H9 (cell line): ENCODE measurements at regions not wholly inside any gene's neighbourhood (a gene's known extent, or its start where the extent isn't known, plus 50 kb on each side); places are given as distances from the start of the nearest gene placed in this dataset.

Source experiments
- DNase-seq: peaks from one replicate; pipeline ENCODE4 v3.0.0-alpha.2; 2017
- H2AFZ ChIP-seq: one replicate; pipeline ENCODE4 v1.6.1; 2013; ENCODE audit warnings: mild to moderate bottlenecking, low read length, control low read depth, moderate library complexity
- H2AK5ac ChIP-seq: 2 replicates; pipeline ENCODE4 v1.6.1; 2013; ENCODE audit warnings: low read length, control low read depth, mixed read lengths; ENCODE audit not compliant: insufficient read length
- H2BK120ac ChIP-seq: one replicate; pipeline ENCODE4 v1.6.1; 2013; ENCODE audit warnings: low read depth, mild to moderate bottlenecking, low read length, control low read depth, inconsistent platforms; ENCODE audit not compliant: poor library complexity, severe bottlenecking
- H2BK12ac ChIP-seq: 2 replicates; pipeline ENCODE4 v1.6.1; 2013; ENCODE audit warnings: low read length, control low read depth, mixed read lengths, low read depth; ENCODE audit not compliant: insufficient read length
- H2BK15ac ChIP-seq: 2 replicates; pipeline ENCODE4 v1.6.1; 2013; ENCODE audit warnings: low read depth, low read length, control low read depth
- H2BK20ac ChIP-seq: one replicate; pipeline ENCODE4 v1.6.1; 2013; ENCODE audit warnings: low read depth, mild to moderate bottlenecking, low read length, control low read depth, inconsistent platforms; ENCODE audit not compliant: poor library complexity, severe bottlenecking
- H2BK5ac ChIP-seq: 2 replicates; pipeline ENCODE4 v1.6.1; 2013; ENCODE audit warnings: low read length, control low read depth, mixed read lengths; ENCODE audit not compliant: insufficient read length
- H3K14ac ChIP-seq: 2 replicates; pipeline ENCODE4 v1.6.1; 2013; ENCODE audit warnings: low read length, control low read depth; ENCODE audit not compliant: insufficient read depth
- H3K18ac ChIP-seq: 2 replicates; pipeline ENCODE4 v1.6.1; 2013; ENCODE audit warnings: low read depth, mild to moderate bottlenecking, mixed read lengths, low read length, control low read depth; ENCODE audit not compliant: insufficient read length
- H3K23ac ChIP-seq: 2 replicates; pipeline ENCODE4 v1.6.1; 2013; ENCODE audit warnings: low read length, control low read depth, mixed read lengths, low read depth; ENCODE audit not compliant: insufficient read length
- H3K23me2 ChIP-seq: 2 replicates; pipeline ENCODE4 v1.6.1; 2013; ENCODE audit warnings: low read depth, mild to moderate bottlenecking, mixed read lengths, low read length, control low read depth; ENCODE audit not compliant: insufficient read length, poor library complexity, severe bottlenecking
- H3K27ac ChIP-seq: 2 replicates; pipeline ENCODE4 v1.5.1; 2013; ENCODE audit warnings: low read length, control low read depth, mixed read lengths, low read depth; ENCODE audit not compliant: insufficient read length
- H3K27me3 ChIP-seq: 2 replicates; pipeline ENCODE4 v1.6.1; 2013; ENCODE audit warnings: low read length, control low read depth, inconsistent platforms; ENCODE audit not compliant: insufficient read depth
- H3K4ac ChIP-seq: 2 replicates; pipeline ENCODE4 v1.6.1; 2013; ENCODE audit warnings: low read depth, mild to moderate bottlenecking, control low read depth, inconsistent platforms, low read length, moderate library complexity
- H3K4me1 ChIP-seq: 2 replicates; pipeline ENCODE4 v1.6.1; 2013; ENCODE audit warnings: low read length, control low read depth, inconsistent platforms; ENCODE audit not compliant: insufficient read depth
- H3K4me2 ChIP-seq: 2 replicates; pipeline ENCODE4 v1.6.1; 2013; ENCODE audit warnings: low read length, control low read depth, mixed read lengths; ENCODE audit not compliant: insufficient read length, insufficient read depth
- H3K56ac ChIP-seq: 2 replicates; pipeline ENCODE4 v1.6.1; 2013; ENCODE audit warnings: low read depth, mild to moderate bottlenecking, mixed read lengths, low read length, control low read depth; ENCODE audit not compliant: insufficient read length
- H3K79me1 ChIP-seq: 2 replicates; pipeline ENCODE4 v1.6.1; 2013; ENCODE audit warnings: low read depth, mild to moderate bottlenecking, moderate library complexity, low read length, control low read depth, inconsistent platforms; ENCODE audit not compliant: insufficient read depth, poor library complexity, severe bottlenecking
- H3K79me2 ChIP-seq: 2 replicates; pipeline ENCODE4 v1.6.1; 2013; ENCODE audit warnings: low read length, control low read depth, inconsistent platforms; ENCODE audit not compliant: insufficient read depth
- H3K9ac ChIP-seq: 2 replicates; pipeline ENCODE4 v1.6.1; 2013; ENCODE audit warnings: low read length, control low read depth, mixed read lengths; ENCODE audit not compliant: insufficient read length; ENCODE audit errors: extremely low read depth
- H3K9me3 ChIP-seq: one replicate; pipeline ENCODE4 v1.6.1; 2013; ENCODE audit warnings: low read depth, low read length, inconsistent platforms; ENCODE audit not compliant: control insufficient read depth
- H3T11ph ChIP-seq: one replicate; pipeline ENCODE4 v1.6.1; 2013; ENCODE audit warnings: mild to moderate bottlenecking, low read length, control low read depth, inconsistent platforms
- H4K20me1 ChIP-seq: one replicate; pipeline ENCODE4 v1.6.1; 2013; ENCODE audit not compliant: control insufficient read depth, insufficient read length, insufficient read depth
- H4K5ac ChIP-seq: 2 replicates; pipeline ENCODE4 v1.6.1; 2013; ENCODE audit warnings: low read depth, mild to moderate bottlenecking, mixed read lengths, low read length, control low read depth; ENCODE audit not compliant: insufficient read length
- H4K8ac ChIP-seq: replicated peaks from 2 replicates; pipeline ENCODE4 v1.6.1; 2013; ENCODE audit warnings: low read length, control low read depth, mixed read lengths, low read depth; ENCODE audit not compliant: insufficient read length
- H4K91ac ChIP-seq: 2 replicates; pipeline ENCODE4 v1.6.1; 2013; ENCODE audit warnings: low read depth, mild to moderate bottlenecking, moderate library complexity, mixed read lengths, low read length, control low read depth; ENCODE audit not compliant: insufficient read length
- H3K27ac Mint-ChIP-seq, 3 experiments: 2 replicates in 2 of 3; 3 replicates in 1 of 3; pipeline ENCODE4 v1.8.0; 2020 to 2021; ENCODE audit warnings: mixed read lengths in 3 of 3, mild to moderate bottlenecking in 1 of 3, moderate library complexity in 1 of 3
- H3K27me3 Mint-ChIP-seq: 2 replicates; pipeline ENCODE4 v1.8.0; 2021; ENCODE audit warnings: low read depth, mild to moderate bottlenecking, moderate library complexity, mixed read lengths
- H3K36me3 Mint-ChIP-seq, 3 experiments: 2 replicates in 2 of 3; 3 replicates in 1 of 3; pipeline ENCODE4 v1.8.0; 2020 to 2021; ENCODE audit warnings: low read depth in 3 of 3, mixed read lengths in 3 of 3; ENCODE audit not compliant: insufficient read depth in 1 of 3
- H3K4me1 Mint-ChIP-seq, 2 experiments: 2 replicates each; pipeline ENCODE4 v1.8.0; 2020; ENCODE audit warnings: mixed read lengths in 2 of 2
- H3K4me3 Mint-ChIP-seq, 2 experiments: 2 replicates in 1 of 2; 3 replicates in 1 of 2; pipeline ENCODE4 v1.8.0; 2020 to 2021; ENCODE audit warnings: mild to moderate bottlenecking in 2 of 2, mixed read lengths in 2 of 2, moderate library complexity in 1 of 2
- H3K9me3 Mint-ChIP-seq, 2 experiments: 2 replicates in 1 of 2; 3 replicates in 1 of 2; pipeline ENCODE4 v1.8.0; 2020; ENCODE audit warnings: mild to moderate bottlenecking in 2 of 2, mixed read lengths in 2 of 2, moderate library complexity in 1 of 2
- CTCF ChIP-seq: fragments of 200-600 bp; sonication (generic); conservative IDR thresholded peaks from 3 replicates; pipeline ENCODE4 v1.8.0; 2021; ENCODE audit warnings: antibody characterized with exemption, mild to moderate bottlenecking
- WGBS: extraction: QIAGEN DNeasy Blood & Tissue Kit; methylation state at CpG from one replicate; pipeline ENCODE4 v1.1.7; 2013; ENCODE audit warnings: missing lambda C conversion rate, low lambda C conversion rate, mixed read lengths; ENCODE audit not compliant: insufficient read length; ENCODE audit errors: extremely low coverage; 5-methylcytosine and 5-hydroxymethylcytosine counted together

GRCh38 chr3:182413061-182413460, 380.2 kb upstream of the ATP11B start:
- Histone ChIP-seq H3K18ac (no peak overlapping the region), H3K27me3 (no peaks in the 10 kb centered on the region), H2BK5ac (no peak overlapping the region), H3K23ac (no peak overlapping the region), H2BK15ac (no peak overlapping the region), H3K14ac (no peak overlapping the region), H3K79me1 (no peaks in the 10 kb centered on the region), H2AK5ac (no peak overlapping the region), H3K9me3 (no peaks in the 10 kb centered on the region), H2BK12ac (no peak overlapping the region), H3K4ac (no peak overlapping the region), H3K23me2 (no peaks in the 10 kb centered on the region), H2BK120ac (no peak overlapping the region), H3K4me1 (peaks cover 5% of the 10 kb centered on the region), H3K9ac (no peak overlapping the region), H4K20me1 (no peaks in the 10 kb centered on the region), H3K4me2 (no peak overlapping the region), H4K8ac (no peak overlapping the region), H3T11ph (no peak overlapping the region), H2BK20ac (no peak overlapping the region), H3K79me2 (0 out of 2 replicates have a peak, but pooled peaks cover 2% of the 10 kb centered on the region), H3K56ac (no peak overlapping the region), H2AFZ (no peak overlapping the region), H4K91ac (no peak overlapping the region), H3K27ac (no peak overlapping the region), H4K5ac (no peak overlapping the region)
- H3K27me3 Mint-ChIP-seq = no peaks in the 10 kb centered on the region
- no peak for DNase-seq
- H3K27ac Mint-ChIP-seq = no peak overlapping the region
- no peak for TF ChIP-seq CTCF
- no CpG with 5 or more reads among the region's 1 CpG for WGBS
- no peaks in the 10 kb centered on the region for H3K36me3 Mint-ChIP-seq
- H3K9me3 Mint-ChIP-seq = peaks cover 0 to 2% of the 10 kb centered on the region in 2 experiments; a peak in 1 of 5 replicates
- H3K4me3 Mint-ChIP-seq = no peak overlapping the region
- H3K4me1 Mint-ChIP-seq = peaks cover 8% of the 10 kb centered on the region in 2 experiments
